HG03060 (cell line): ENCODE measurements at regions not wholly inside any gene's neighbourhood (a gene's known extent, or its start where the extent isn't known, plus 50 kb on each side); places are given as distances from the start of the nearest gene placed in this dataset.
"Not testable (repeated sequence)": the region's sequence is repeated elsewhere in the genome, so short reads cannot be mapped to it uniquely, and the experiment has no call there.

Source experiments
- ATAC-seq: cut with Tn5 transposase; IDR thresholded peaks from one replicate; pipeline ENCODE4 v1.9.1; 2021; ENCODE audit warnings: low read depth, moderate number of reproducible peaks; ENCODE audit not compliant: unreplicated experiment

- ATAC-seq: peak; percentile 82
Measured at GRCh38 chr6:101011186-101011585, 130.1 kb upstream of the ASCC3 start.

- no peak for ATAC-seq
Measured at GRCh38 chr6:101013612-101014195, 132.6 kb upstream of the ASCC3 start.

DNA sequence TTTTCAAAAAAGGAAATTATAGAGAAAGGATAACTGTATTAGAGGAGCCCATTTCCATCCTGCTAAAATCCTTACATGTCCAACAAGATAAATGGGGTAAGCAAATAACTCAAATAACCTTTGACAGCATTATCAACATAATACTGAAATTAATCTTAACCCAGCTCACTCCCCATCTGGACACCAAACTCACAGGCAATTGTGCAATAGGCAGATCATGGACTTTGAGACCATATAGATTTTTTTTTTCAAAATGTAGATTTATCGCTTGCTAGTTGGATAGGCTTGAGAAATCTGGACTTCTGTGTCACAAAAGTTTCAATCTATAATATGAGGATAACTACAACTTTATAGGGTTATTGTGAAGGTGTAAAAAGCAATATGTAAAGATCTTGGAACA is 134.4 kb upstream of the ASCC3 start:
- no peak for ATAC-seq

DNA sequence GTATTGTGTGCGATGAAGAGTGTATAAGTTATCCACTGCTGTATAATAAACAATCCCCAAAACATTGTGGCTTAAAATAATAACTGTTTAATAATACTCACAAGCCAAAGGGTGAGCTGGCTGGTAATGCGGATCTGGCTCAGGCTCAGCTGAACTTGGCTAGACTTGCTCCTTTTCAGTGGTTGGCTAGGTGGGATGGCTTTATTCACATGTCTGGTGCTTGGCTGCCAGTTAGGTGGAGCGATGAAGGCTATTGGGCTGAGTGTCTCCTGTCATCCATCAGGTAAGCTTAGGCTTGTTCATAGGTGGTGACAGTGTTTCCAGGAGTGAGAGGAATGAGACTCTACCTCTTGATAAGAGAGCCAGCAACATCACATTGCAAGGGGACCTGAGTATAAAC is 135.0 kb upstream of the ASCC3 start:
- no peak for ATAC-seq

GRCh38 chr6:101018157-101018556 is 137.0 kb upstream of the ASCC3 start:
- ATAC-seq: no peak

DNA sequence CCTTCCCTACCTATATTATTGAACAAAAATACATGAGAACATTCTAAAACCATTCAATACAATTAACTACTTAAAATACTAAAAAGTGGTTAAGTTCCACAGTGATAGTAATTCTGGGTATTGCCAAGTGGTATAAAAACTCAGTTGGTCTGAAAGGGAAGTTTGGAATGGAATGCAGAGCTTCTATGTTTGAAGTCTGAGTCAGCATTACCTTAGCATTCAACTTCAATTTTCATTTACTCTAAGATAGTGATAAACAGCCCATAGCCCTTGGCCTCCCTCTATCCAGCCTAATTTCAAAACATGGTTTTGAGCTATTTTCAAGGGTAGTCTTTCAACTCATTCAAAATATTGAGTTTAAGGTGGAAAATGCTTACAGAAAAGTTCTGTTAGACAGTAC is 140.4 kb upstream of the ASCC3 start:
- no peak for ATAC-seq

DNA sequence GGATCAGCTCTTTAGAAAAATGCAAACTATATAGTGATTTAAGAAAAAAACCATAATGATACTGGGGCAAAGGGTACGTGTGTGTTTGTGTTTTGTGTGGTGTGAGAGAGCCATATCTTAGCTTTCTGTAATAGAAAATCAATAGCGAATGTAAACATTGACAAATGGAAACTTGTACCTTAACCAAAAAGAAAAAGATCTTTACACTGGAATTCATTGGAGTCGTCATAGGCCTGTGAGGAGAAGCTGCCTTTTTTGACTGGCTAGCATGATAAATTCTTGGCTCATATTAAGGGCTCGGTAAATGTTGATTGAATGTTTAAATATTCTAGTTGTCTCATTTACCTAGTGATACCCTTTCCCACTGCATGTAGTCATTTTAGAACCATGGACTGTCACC is 161.8 kb upstream of the ASCC3 start:
- no peak for ATAC-seq

DNA sequence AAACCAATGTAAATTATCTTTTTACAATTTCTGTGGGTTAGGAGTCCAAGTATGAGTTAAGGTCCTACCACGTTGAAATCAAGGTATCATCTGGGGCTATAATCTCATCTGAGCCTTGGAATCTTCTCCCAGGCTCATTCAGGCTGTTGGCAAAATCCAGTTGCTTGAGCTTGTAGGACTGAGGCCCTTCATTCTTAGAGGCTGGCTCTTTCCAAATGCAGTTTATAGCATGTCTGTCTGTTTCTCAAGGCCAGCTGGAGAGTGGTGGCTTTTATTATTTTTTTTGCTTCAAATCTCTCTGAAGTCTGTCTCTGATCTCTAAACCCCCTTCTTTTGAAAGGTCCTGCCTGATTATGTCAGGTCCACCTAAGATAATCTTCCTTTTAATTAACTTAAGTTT is 177.2 kb upstream of the ASCC3 start:
- no peak for ATAC-seq

- no peak for ATAC-seq
Measured at GRCh38 chr6:101066481-101066880, 185.4 kb upstream of the ASCC3 start.

DNA sequence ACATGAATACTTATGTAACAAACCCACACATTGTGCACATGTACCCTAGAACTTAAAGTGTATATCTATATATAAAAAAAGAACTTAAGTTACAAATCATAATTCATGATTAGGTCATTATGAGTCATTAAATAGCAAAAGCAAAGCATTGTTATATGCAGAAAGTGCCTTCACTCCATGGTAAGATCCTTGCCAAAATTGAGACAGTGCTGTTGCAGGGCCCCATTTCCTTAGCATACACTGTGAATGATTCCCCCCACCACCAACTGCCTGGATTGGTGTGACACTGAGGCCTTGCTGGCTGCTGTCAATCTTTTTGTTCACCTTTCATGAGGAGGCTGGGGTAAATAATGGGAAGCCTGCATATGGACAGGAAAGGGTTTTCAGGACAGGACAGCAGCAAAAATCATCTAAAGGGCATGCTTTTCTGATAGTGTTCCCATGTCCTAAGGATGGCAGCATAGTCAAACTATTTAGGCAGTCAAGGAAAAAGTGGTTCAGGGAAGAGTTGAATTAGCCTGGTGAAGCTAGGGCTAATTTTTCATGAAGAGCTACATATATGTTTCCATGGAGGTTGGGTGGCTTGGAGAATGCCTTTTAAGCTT is 188.2 kb upstream of the ASCC3 start:
- no peak for ATAC-seq

DNA sequence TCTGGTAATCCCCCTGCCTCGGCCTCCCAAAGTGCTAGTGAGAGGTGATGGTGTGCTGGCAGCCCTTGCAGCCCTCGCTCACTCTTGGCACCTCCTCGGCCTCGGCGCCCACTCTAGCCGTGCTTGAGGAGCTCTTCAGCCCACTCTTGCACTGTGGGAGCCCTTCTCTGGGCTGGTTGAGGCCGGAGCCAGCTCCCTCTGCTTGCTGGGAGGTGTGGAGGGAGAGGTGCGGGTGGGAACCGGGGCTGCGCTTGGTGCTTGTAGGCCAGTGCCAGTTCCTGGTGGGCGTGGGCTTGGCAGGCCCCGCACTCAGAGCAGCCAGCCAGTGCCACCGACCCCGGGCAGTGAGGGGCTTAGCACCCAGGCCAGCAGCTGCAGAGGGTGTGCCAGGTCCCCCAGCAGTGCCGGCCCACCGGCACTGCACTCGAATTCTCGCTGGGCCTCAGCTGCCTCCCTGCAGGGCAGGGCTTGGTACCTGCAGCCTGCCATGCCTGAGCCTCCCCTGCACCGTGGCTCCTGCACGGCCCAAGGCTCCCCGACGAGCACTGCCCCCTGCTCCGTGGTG is 189.0 kb upstream of the ASCC3 start:
- ATAC-seq: no peak

DNA sequence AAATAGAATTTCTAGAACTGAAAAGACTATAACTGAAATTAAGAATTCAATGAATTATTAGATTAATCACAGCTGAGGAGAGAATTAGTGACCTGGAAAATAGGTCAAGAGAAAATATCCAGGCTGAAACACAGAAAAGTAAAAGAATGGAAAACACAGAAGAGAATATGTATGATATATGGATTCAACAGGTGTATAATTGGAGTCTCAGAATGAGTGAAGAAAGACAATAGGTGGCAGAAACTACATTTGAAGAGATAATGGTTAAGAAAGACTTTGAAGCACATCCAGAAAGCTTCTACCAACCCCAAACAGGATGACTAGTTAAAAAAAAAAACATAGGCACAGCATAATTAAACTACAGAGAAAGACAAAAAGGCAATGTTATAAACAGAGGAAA is 196.2 kb upstream of the ASCC3 start:
- ATAC-seq: no peak

DNA sequence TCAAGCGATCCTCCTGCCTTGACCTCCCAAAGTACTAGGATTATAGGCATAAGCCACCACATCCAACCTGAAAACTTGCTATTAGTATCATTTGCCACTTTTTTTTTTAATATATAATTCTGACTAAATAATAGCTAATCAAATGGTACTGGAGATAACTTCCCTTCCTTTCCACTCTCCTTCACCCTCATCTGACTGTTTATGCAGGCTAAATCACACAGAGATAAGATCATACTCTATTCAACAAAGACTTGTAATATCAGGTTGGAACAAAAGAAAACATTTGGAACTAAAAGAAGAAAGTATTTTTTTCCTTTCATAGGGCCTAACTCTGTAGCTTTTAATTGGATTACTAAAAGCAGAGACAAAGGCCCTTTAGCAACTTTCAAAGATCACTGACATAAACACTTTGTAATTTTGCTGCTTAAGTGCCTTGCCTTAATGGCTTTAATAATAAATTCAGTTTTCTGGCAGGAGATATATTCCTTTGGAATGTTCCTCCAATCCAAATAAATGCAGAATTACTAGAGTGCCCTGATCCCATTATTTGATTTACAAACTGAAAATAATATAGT is 198.7 kb upstream of the ASCC3 start:
- no peak for ATAC-seq

DNA sequence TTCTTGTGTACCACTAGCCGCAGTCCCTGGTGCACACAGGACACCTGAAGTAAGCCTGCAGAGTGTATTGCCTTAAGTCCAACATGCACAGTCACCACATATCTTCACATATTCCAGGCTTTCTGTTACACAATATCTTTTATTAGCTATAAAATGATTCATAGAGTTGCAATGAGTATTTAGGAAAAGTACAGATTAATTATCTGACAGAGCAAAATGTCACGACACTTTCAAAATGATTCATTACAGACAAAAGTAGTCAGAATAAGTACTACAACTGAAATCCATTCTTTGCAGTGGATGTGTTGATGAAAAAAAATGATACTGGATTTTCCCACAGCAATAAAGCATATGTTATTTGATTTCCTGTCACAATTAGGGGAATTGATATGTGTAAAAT is 199.5 kb upstream of the ASCC3 start:
- ATAC-seq: no peak

DNA sequence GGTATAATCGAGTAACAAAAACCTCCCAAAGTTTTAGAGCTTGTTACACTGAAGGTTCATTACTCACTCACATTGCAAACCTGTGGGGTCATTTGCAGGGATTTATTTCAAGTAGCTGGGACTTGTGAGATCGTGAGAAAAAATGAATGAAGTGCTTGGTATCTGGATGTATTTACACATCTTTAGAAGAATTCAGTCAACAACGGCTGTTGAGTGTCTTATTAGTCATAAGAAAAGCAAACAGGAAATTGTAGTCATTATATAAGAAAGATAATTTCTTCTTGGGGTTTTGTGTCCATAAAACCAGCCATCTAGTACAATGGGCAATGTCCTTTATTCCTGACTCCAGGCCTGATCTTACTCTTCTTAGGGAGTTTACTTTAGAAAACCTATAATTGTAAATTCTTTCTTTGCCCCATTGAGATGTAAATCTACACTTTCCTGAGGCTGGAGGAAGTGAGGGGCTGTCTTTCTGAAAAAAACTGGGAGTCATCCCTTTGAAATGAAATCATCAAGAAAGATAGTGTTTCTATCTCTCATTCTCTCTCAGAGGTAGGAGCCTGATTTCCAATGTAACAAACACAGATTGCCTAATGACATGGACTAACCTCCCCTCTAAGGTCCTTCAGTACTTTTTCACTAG is 202.5 kb upstream of the ASCC3 start:
- no peak for ATAC-seq

GRCh38 chr6:101085327-101085726 is 204.2 kb upstream of the ASCC3 start:
- no peak for ATAC-seq

DNA sequence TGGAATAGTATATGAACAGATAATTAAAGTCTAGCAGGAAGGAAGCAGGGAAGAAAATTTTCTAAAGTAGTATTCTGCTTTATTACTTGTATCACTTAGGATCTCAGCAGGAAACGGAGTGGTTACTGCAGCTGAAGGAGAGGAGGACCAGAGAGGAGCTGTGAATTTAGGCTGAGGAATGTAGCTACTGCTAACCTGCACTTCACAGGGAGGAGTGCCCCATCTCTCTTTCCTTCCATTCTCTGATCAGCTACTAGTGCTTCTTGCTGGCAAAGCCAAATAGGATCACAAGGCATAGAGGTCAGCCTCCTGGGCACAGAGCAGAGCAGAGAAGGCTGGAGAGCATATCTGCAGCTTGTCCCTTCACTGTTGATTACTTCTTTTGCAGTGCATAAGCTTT is 205.3 kb upstream of the ASCC3 start:
- ATAC-seq: no peak

DNA sequence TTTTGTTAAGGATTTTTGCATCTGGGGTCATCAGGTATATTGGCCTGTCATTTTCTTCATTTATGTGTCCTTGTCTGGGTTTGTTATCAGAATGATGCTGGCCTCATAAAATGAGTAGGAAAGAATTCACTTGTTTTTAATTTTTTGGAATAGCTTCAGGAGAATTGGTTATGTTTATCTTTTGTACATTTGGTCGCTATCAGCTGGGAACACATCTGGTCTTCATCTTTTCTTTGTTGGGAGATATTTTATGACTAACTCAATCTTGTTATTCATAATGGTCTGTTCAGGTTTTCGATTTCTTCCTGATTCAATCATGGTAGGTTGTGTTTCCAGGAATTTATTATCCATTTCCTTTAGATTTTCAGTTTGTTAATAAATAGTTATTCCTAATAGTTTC is 207.5 kb upstream of the ASCC3 start:
- no peak for ATAC-seq

GRCh38 chr6:101089640-101090039 is 208.5 kb upstream of the ASCC3 start:
- ATAC-seq: no peak

DNA sequence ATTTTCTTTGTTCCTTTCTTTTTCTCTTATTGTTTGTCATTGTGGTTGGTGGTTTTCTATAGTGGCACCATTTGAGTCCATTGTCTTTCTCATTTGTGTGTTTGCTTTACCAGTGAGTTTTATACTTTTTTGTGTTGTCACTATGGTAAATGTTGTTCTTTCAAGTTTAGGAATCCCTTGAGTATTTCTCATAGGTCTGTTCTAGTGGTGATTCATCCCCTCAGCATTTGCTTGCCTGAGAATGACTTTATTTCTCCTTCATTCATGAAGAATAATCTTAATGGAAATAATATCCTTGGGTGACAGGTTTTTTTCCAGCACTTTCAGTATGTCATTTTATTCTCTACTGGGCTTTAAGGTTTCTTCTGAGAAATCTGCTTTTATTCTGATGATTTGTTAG is 209.2 kb upstream of the ASCC3 start:
- ATAC-seq: no peak

- ATAC-seq: not testable (repeated sequence)
Measured at GRCh38 chr6:101098605-101099004, 217.5 kb upstream of the ASCC3 start.

DNA sequence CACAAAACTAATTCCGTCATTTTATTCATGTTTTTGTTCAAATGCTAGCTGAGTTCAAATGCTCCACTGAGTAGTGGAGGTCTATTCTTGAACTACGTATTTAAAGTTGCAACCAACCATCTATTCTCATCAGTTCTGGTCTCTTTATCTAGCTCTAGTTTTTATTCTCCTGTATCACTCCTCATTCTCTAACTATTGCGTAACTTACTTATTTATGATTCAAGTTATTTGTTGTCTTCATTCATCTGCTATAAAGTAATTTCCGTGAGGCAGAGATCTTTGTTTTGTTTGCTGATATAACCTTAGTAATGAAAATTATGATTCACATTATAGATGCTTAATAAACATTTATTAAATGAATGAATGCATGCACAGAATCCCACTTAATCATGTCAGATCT is 221.6 kb upstream of the ASCC3 start:
- ATAC-seq: no peak
